GM12872 (cell line): ENCODE measurements at regions not wholly inside any gene's neighbourhood (a gene's known extent, or its start where the extent isn't known, plus 50 kb on each side); places are given as distances from the start of the nearest gene placed in this dataset.

Source experiments
- TF ChIP-seq, protein P1 (sequence below): IDR thresholded peaks from 3 replicates; pipeline ENCODE4 v1.5.1; 2011; ENCODE audit warnings: low read depth, mild to moderate bottlenecking, low read length, moderate library complexity; ENCODE audit not compliant: insufficient read depth

DNA sequence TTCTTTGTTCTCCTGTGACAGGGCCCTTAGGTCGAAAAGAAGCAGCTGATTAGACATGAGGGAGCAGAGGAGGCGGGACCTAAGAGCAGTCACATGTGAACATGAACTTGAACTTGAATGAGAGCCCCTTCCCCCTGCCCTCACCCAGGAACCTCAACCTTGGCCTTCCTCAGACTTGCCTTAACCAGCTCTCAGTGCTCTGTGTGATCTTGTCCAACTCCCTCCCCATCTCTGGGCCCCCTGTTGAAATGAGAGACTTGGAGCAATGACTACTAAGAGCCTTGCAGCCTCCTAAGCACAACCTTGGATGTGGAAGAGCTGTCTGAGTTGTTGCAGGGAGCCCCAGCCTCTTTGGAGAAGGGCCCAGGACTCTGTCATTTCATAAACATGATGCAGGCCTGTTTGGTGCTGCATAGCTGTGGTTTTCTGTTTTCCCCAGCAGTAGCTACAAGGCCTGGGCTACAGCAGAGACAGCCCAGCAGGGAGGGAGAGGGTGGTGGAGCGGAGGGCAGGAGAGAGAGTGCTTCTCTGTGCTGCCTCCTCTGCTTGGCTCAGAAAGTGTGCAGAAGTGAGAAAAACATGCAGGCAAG, 123.9 kb upstream of the ZMIZ1 start:
- TF ChIP-seq, protein P1, sequence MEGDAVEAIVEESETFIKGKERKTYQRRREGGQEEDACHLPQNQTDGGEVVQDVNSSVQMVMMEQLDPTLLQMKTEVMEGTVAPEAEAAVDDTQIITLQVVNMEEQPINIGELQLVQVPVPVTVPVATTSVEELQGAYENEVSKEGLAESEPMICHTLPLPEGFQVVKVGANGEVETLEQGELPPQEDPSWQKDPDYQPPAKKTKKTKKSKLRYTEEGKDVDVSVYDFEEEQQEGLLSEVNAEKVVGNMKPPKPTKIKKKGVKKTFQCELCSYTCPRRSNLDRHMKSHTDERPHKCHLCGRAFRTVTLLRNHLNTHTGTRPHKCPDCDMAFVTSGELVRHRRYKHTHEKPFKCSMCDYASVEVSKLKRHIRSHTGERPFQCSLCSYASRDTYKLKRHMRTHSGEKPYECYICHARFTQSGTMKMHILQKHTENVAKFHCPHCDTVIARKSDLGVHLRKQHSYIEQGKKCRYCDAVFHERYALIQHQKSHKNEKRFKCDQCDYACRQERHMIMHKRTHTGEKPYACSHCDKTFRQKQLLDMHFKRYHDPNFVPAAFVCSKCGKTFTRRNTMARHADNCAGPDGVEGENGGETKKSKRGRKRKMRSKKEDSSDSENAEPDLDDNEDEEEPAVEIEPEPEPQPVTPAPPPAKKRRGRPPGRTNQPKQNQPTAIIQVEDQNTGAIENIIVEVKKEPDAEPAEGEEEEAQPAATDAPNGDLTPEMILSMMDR, result no peak

DNA sequence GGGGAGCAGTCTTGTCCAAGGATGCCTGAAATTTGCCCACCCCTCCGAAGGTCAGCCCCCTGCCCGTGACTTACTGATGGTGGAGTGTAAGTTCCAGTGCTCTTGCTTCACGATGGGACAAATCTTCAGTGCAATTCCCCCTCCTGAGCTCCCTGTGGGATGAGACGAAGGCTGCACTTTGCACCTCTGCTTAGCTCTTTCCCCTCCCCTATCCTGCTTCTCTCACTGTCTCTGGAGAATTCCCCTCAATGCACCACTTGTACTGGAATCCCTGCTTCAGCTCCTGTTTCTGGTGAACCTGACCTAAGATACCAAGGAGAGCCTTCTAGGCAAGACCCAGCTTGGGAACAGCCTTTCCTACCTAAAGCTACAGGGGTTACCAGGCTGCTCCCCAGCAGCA, 122.9 kb upstream of the ZMIZ1 start:
- TF ChIP-seq, protein P1, result no peak

- TF ChIP-seq, protein P1, result no peak
Observed at GRCh38 chr10:78947226-78947625, 121.5 kb upstream of the ZMIZ1 start.

GRCh38 chr10:78947733-78948132, 121.0 kb upstream of the ZMIZ1 start:
- TF ChIP-seq, protein P1, result no peak

GRCh38 chr10:78948621-78949030, 120.1 kb upstream of the ZMIZ1 start:
- TF ChIP-seq, protein P1, result no peak

DNA sequence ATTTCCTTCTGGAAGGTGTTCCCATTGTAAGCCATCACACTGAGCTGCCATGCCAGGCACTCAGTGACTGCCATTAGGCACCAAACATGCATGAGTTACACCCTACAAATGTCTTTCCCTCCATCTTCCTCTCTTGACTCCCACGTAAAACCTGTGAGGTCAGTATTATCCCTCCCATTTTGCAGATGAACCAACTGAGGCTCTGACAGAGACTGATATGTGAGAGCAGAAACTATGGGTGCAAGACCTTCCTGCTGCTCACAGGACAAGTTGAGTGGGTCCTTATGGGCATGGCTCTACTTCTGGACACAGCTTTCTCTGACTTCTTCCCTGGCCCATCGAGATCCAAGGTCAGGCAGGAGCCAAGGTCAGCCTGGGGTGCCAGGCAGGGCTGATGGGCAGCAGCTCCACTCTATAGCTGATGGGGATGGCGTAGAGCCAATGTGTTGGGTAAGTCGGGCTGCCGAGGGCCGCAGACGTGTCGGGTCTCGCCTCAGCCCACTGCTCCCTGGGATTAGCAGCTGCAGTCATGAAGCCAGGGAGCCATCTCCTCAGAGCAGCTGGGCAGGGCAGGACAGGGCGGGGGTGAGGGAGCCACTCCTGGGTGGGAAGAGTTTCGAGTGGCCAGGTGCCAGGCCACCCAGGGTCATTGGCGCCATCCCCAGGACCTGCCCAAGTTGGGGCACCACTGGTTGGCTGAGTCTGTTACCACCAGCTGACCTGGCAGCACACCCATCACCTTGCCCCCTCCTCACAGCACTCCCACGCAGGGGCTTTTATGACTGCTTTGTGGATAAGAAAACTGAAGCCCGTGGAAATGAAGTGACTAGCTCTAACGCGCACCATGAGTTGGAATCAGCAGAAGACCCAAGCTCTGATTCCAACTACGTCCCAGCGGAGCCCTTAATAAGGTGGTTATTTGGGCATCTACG, 117.8 kb upstream of the ZMIZ1 start:
- TF ChIP-seq, protein P1, result no peak

- TF ChIP-seq, protein P1, result no peak
Observed at GRCh38 chr10:78952030-78952429, 116.7 kb upstream of the ZMIZ1 start.
